ENCODE measurements at regions not wholly inside any gene's neighbourhood (a gene's known extent, or its start where the extent isn't known, plus 50 kb on each side); places are given as distances from the start of the nearest gene placed in this dataset.

GRCh38 chr18:77520767-77521166, 271.1 kb downstream of the GALR1 start:
- no peak for DNase-seq (ENCODE audit: low read depth)

GRCh38 chr18:77522051-77522675, 272.5 kb downstream of the GALR1 start:
- DNase-seq (ENCODE audit: low read depth), result no peak

- DNase-seq (ENCODE audit: low read depth), result no peak
These were observed 275.3 kb downstream of the GALR1 start for GRCh38 chr18:77524909-77525308.

GRCh38 chr18:77526962-77527361, 277.3 kb downstream of the GALR1 start:
- no peak for DNase-seq (ENCODE audit: low read depth)

- DNase-seq (ENCODE audit: low read depth), result no peak
These were observed 279.2 kb downstream of the GALR1 start for GRCh38 chr18:77528872-77529271.

- no peak for DNase-seq (ENCODE audit: low read depth)
These were observed 280.0 kb downstream of the GALR1 start for GRCh38 chr18:77529492-77530176.

GRCh38 chr18:77530732-77531131, 281.1 kb downstream of the GALR1 start:
- DNase-seq (ENCODE audit: low read depth), result no peak

GRCh38 chr18:77539860-77540259, 290.2 kb downstream of the GALR1 start:
- no peak for DNase-seq (ENCODE audit: low read depth)

- DNase-seq (ENCODE audit: low read depth), result no peak
These were observed 295.1 kb downstream of the GALR1 start for GRCh38 chr18:77544792-77545191.

- no peak for DNase-seq (ENCODE audit: low read depth)
These were observed 298.1 kb downstream of the GALR1 start for GRCh38 chr18:77547757-77548156.

- DNase-seq (ENCODE audit: low read depth), result no peak
These were observed 299.3 kb downstream of the GALR1 start for GRCh38 chr18:77548790-77549420.

- DNase-seq (ENCODE audit: low read depth), result no peak
These were observed 301.0 kb downstream of the GALR1 start for GRCh38 chr18:77550625-77551024.

- DNase-seq (ENCODE audit: low read depth), result no peak
These were observed 301.4 kb downstream of the GALR1 start for GRCh38 chr18:77551055-77551454.

- DNase-seq (ENCODE audit: low read depth), result no peak
These were observed 303.3 kb downstream of the GALR1 start for GRCh38 chr18:77552945-77553344.

- DNase-seq (ENCODE audit: low read depth), result no peak
These were observed 304.4 kb downstream of the GALR1 start for GRCh38 chr18:77554061-77554460.

GRCh38 chr18:77557046-77557587, 307.5 kb downstream of the GALR1 start:
- DNase-seq (ENCODE audit: low read depth), result no peak

GRCh38 chr18:77559274-77559910, 309.7 kb downstream of the GALR1 start:
- no peak for DNase-seq (ENCODE audit: low read depth)

GRCh38 chr18:77560341-77560992, 310.8 kb downstream of the GALR1 start:
- DNase-seq (ENCODE audit: low read depth), result no peak

- DNase-seq (ENCODE audit: low read depth), result no peak
These were observed 317.0 kb downstream of the GALR1 start for GRCh38 chr18:77566604-77567003.

GRCh38 chr18:77567205-77567604, 317.6 kb downstream of the GALR1 start:
- DNase-seq (ENCODE audit: low read depth), result no peak

GRCh38 chr18:77571743-77572142, 322.1 kb downstream of the GALR1 start:
- no peak for DNase-seq (ENCODE audit: low read depth)

- no peak for DNase-seq (ENCODE audit: low read depth)
These were observed 322.9 kb downstream of the GALR1 start for GRCh38 chr18:77572537-77572936.
